ENCODE measurements at regions not wholly inside any gene's neighbourhood (a gene's known extent, or its start where the extent isn't known, plus 50 kb on each side); places are given as distances from the start of the nearest gene placed in this dataset.

- Histone ChIP-seq H3K4me3 (no peak overlapping the region), H3K27ac (no peak overlapping the region), H3K27me3 (peaks cover 0 to 2% (median 2%) of the 10 kb centered on the region in 3 donors), H3K9me3 (no peaks in the 10 kb centered on the region), H3K4me1 (no peaks in the 10 kb centered on the region), H3K36me3 (no peaks in the 10 kb centered on the region)
- in situ Hi-C loops (cut with MboI; ENCODE audit: low sequenced_read_pairs in 4 of 4), result no loop called here
- ATAC-seq, result no peak
- DNase-seq, result no peak
- intact Hi-C loops (cut with DNase I; ENCODE audit: low total_unique reads), result no loop called here
- TF ChIP-seq POLR2A (IDR thresholded peaks at IDR 0.05) (no peak), CTCF (IDR thresholded peaks at IDR 0.05 in 4 of 5, conservative IDR thresholded peaks at IDR 0.05 in 1 of 5) (no peak)
These were observed 103.3 kb downstream of the CTAGE1 start for GRCh38 chr18:22314420-22314819.

- DNase-seq (no peak), ATAC-seq (no peak)
- no peaks in the 10 kb centered on the region for H3K4me1 ChIP-seq
- no peak overlapping the region for H3K4me3 ChIP-seq
- H3K36me3 ChIP-seq, result no peaks in the 10 kb centered on the region
- peaks cover 0 to 2% (median 2%) of the 10 kb centered on the region in 3 donors for H3K27me3 ChIP-seq
- in situ Hi-C loops (cut with MboI; ENCODE audit: low sequenced_read_pairs in 4 of 4), result no loop called here
- H3K9me3 ChIP-seq, result no peaks in the 10 kb centered on the region
- intact Hi-C loops (cut with DNase I; ENCODE audit: low total_unique reads), result no loop called here
- no peak overlapping the region for H3K27ac ChIP-seq
- TF ChIP-seq POLR2A (IDR thresholded peaks at IDR 0.05) (no peak), CTCF (IDR thresholded peaks at IDR 0.05 in 4 of 5, conservative IDR thresholded peaks at IDR 0.05 in 1 of 5) (no peak)
These were observed 103.7 kb downstream of the CTAGE1 start for GRCh38 chr18:22314001-22314400.

- in situ Hi-C loops (cut with MboI; ENCODE audit: low sequenced_read_pairs in 4 of 4), result no loop called here
- ATAC-seq, result no peak
- Histone ChIP-seq H3K4me1 (no peaks in the 10 kb centered on the region), H3K27ac (no peak overlapping the region), H3K4me3 (no peak overlapping the region), H3K27me3 (peaks cover 0 to 2% (median 0%) of the 10 kb centered on the region in 3 donors), H3K9me3 (no peaks in the 10 kb centered on the region), H3K36me3 (no peaks in the 10 kb centered on the region)
- DNase-seq, result no peak
- intact Hi-C loops (cut with DNase I; ENCODE audit: low total_unique reads), result no loop called here
- no peak for TF ChIP-seq CTCF (IDR thresholded peaks at IDR 0.05 in 4 of 5, conservative IDR thresholded peaks at IDR 0.05 in 1 of 5)
- TF ChIP-seq POLR2A (IDR thresholded peaks at IDR 0.05), result no peak
These were observed 106.4 kb downstream of the CTAGE1 start for GRCh38 chr18:22311301-22311700.

GRCh38 chr18:22309191-22309590 lies 108.5 kb downstream of the CTAGE1 start:
- H3K27ac ChIP-seq, result no peak overlapping the region
- in situ Hi-C loops (cut with MboI; ENCODE audit: low sequenced_read_pairs in 4 of 4), result no loop called here
- TF ChIP-seq CTCF (IDR thresholded peaks at IDR 0.05 in 4 of 5, conservative IDR thresholded peaks at IDR 0.05 in 1 of 5), result no peak
- TF ChIP-seq POLR2A (IDR thresholded peaks at IDR 0.05), result no peak
- intact Hi-C loops (cut with DNase I; ENCODE audit: low total_unique reads), result no loop called here
- DNase-seq, result no peak
- H3K27me3 ChIP-seq, result peaks cover 0 to 2% (median 0%) of the 10 kb centered on the region in 3 donors
- H3K9me3 ChIP-seq, result no peaks in the 10 kb centered on the region
- no peaks in the 10 kb centered on the region for H3K36me3 ChIP-seq
- no peak for ATAC-seq
- no peak overlapping the region for H3K4me3 ChIP-seq
- no peaks in the 10 kb centered on the region for H3K4me1 ChIP-seq

GRCh38 chr18:22307528-22307927 lies 110.2 kb downstream of the CTAGE1 start:
- in situ Hi-C loops (cut with MboI; ENCODE audit: low sequenced_read_pairs in 4 of 4), result no loop called here
- Histone ChIP-seq H3K9me3 (no peaks in the 10 kb centered on the region), H3K27me3 (peaks cover 0 to 2% (median 0%) of the 10 kb centered on the region in 3 donors), H3K36me3 (no peaks in the 10 kb centered on the region), H3K27ac (no peak overlapping the region), H3K4me1 (no peaks in the 10 kb centered on the region), H3K4me3 (no peak overlapping the region)
- intact Hi-C loops (cut with DNase I; ENCODE audit: low total_unique reads), result no loop called here
- TF ChIP-seq CTCF (IDR thresholded peaks at IDR 0.05 in 4 of 5, conservative IDR thresholded peaks at IDR 0.05 in 1 of 5) (no peak), POLR2A (IDR thresholded peaks at IDR 0.05) (no peak)
- no peak for ATAC-seq
- DNase-seq, result no peak
